GM23338 (cell line): ENCODE measurements at regions not wholly inside any gene's neighbourhood (a gene's known extent, or its start where the extent isn't known, plus 50 kb on each side); places are given as distances from the start of the nearest gene placed in this dataset.

ENCODE experiments used
- ATAC-seq: fragments of 200-7000 bp; cut with Tn5 transposase; 3 replicates; pipeline ENCODE4 v1.9.1; 2020
- DNase-seq: peaks from one replicate; pipeline ENCODE4 v3.0.0-alpha.2; 2015; ENCODE audit warnings: low spot score
- H2AFZ ChIP-seq: fragments of 200-600 bp; sonication (generic); 2 replicates; pipeline ENCODE4 v1.8.0; 2016; ENCODE audit warnings: antibody characterized with exemption, mild to moderate bottlenecking, moderate library complexity
- H3F3A ChIP-seq: fragments of 200-600 bp; sonication (generic); replicated peaks from 2 replicates; pipeline ENCODE4 v1.8.0; 2017; ENCODE audit warnings: antibody characterized with exemption, mixed run types, low read depth
- H3K27ac ChIP-seq: fragments of 200-600 bp; sonication (generic); 2 replicates; pipeline ENCODE4 v1.6.1; 2016; ENCODE audit warnings: low read depth
- H3K27me3 ChIP-seq: fragments of 200-600 bp; sonication (generic); 2 replicates; pipeline ENCODE4 v1.8.0; 2016; ENCODE audit warnings: mild to moderate bottlenecking, mixed run types, moderate library complexity; ENCODE audit not compliant: insufficient read depth
- H3K36me3 ChIP-seq: fragments of 200-600 bp; sonication (generic); 2 replicates; pipeline ENCODE4 v1.8.0; 2016; ENCODE audit warnings: mild to moderate bottlenecking; ENCODE audit not compliant: insufficient read depth
- H3K4me1 ChIP-seq: fragments of 200-600 bp; sonication (generic); 2 replicates; pipeline ENCODE4 v1.8.0; 2016; ENCODE audit warnings: mild to moderate bottlenecking, moderate library complexity; ENCODE audit not compliant: insufficient read depth
- H3K4me2 ChIP-seq: fragments of 200-600 bp; sonication (generic); 2 replicates; pipeline ENCODE4 v1.7.1; 2017; ENCODE audit warnings: mixed run types
- H3K4me3 ChIP-seq: fragments of 200-600 bp; sonication (generic); 2 replicates; pipeline ENCODE4 v1.6.1; 2016; ENCODE audit warnings: mixed run types
- H3K79me2 ChIP-seq: fragments of 200-600 bp; sonication (generic); replicated peaks from 2 replicates; pipeline ENCODE4 v1.8.0; 2017; ENCODE audit warnings: mild to moderate bottlenecking; ENCODE audit not compliant: insufficient read depth
- H3K9me2 ChIP-seq: fragments of 200-600 bp; sonication (generic); 2 replicates; pipeline ENCODE4 v1.8.0; 2017; ENCODE audit not compliant: insufficient read depth
- H4K20me1 ChIP-seq: fragments of 200-600 bp; sonication (generic); replicated peaks from 2 replicates; pipeline ENCODE4 v1.8.0; 2017; ENCODE audit warnings: mild to moderate bottlenecking; ENCODE audit not compliant: insufficient read depth
- H3K27ac Mint-ChIP-seq: 2 replicates; pipeline ENCODE4 v1.8.0; 2020; ENCODE audit warnings: inconsistent platforms, mild to moderate bottlenecking, moderate library complexity, mixed read lengths
- H3K27me3 Mint-ChIP-seq: 3 replicates; pipeline ENCODE4 v1.8.0; 2022; ENCODE audit warnings: low read depth, mild to moderate bottlenecking, moderate library complexity, mixed read lengths, inconsistent platforms; ENCODE audit not compliant: insufficient read depth, poor library complexity
- H3K36me3 Mint-ChIP-seq: 3 replicates; pipeline ENCODE4 v1.8.0; 2021; ENCODE audit warnings: low read depth, mild to moderate bottlenecking, inconsistent platforms, moderate library complexity, mixed read lengths
- H3K4me1 Mint-ChIP-seq: 3 replicates; pipeline ENCODE4 v1.8.0; 2020; ENCODE audit warnings: mild to moderate bottlenecking, inconsistent platforms, mixed read lengths
- H3K4me3 Mint-ChIP-seq: 3 replicates; pipeline ENCODE4 v1.8.0; 2021; ENCODE audit warnings: moderate library complexity, mild to moderate bottlenecking, inconsistent platforms, mixed read lengths
- H3K9me3 Mint-ChIP-seq: 3 replicates; pipeline ENCODE4 v1.8.0; 2020; ENCODE audit warnings: moderate library complexity, mild to moderate bottlenecking, inconsistent platforms, mixed read lengths
- CREB1 ChIP-seq: fragments of 250-450 bp; sonication (Bioruptor Pico); IDR thresholded peaks from 2 replicates; pipeline ENCODE4 v1.5.0; 2020; ENCODE audit warnings: low read depth, mild to moderate bottlenecking, moderate library complexity
- EZH2 ChIP-seq: fragments of 200-600 bp; sonication (generic); IDR thresholded peaks from one replicate; pipeline ENCODE4 v1.8.0; 2017; ENCODE audit warnings: antibody characterized with exemption, mild to moderate bottlenecking, low read depth; ENCODE audit not compliant: unreplicated experiment
- JUNB ChIP-seq: IDR thresholded peaks from one replicate; pipeline ENCODE4 v1.6.1; 2016; ENCODE audit warnings: antibody characterized with exemption; ENCODE audit not compliant: unreplicated experiment
- NANOG ChIP-seq: IDR thresholded peaks from 2 replicates; pipeline ENCODE4 v1.6.1; 2016; ENCODE audit warnings: antibody characterized with exemption, borderline replicate concordance
- STAT1 ChIP-seq: IDR thresholded peaks from one replicate; pipeline ENCODE4 v1.6.1; 2016; ENCODE audit warnings: antibody characterized with exemption; ENCODE audit not compliant: unreplicated experiment
- ZNF114 ChIP-seq: fragments of 250-450 bp; sonication (Bioruptor Pico); IDR thresholded peaks from 2 replicates; pipeline ENCODE4 v1.5.0; 2020; ENCODE audit warnings: mild to moderate bottlenecking, moderate library complexity
- ZNF331 ChIP-seq: fragments of 250-450 bp; sonication (Bioruptor Pico); IDR thresholded peaks from 2 replicates; pipeline ENCODE4 v1.5.0; 2020; ENCODE audit warnings: low read depth, mild to moderate bottlenecking, moderate library complexity
- TF ChIP-seq, protein P1 (sequence below): fragments of 250-450 bp; sonication (Bioruptor Pico); IDR thresholded peaks from 2 replicates; pipeline ENCODE4 v1.5.0; 2020; ENCODE audit warnings: mild to moderate bottlenecking, moderate library complexity
- TF ChIP-seq, protein P2 (sequence below), 2 experiments: fragments of 200-600 bp in 1 of 2; sonication (generic) in 1 of 2; conservative IDR thresholded peaks; 2 replicates each; pipeline versions ENCODE4 v1.5.1 to v1.6.1; 2016 to 2017; ENCODE audit warnings: antibody characterized with exemption in 2 of 2, low read depth in 2 of 2, mild to moderate bottlenecking in 2 of 2, moderate library complexity in 1 of 2
- TF ChIP-seq, protein P3 (sequence below): IDR thresholded peaks from 2 replicates; pipeline ENCODE4 v1.6.1; 2016; ENCODE audit warnings: antibody characterized with exemption

DNA sequence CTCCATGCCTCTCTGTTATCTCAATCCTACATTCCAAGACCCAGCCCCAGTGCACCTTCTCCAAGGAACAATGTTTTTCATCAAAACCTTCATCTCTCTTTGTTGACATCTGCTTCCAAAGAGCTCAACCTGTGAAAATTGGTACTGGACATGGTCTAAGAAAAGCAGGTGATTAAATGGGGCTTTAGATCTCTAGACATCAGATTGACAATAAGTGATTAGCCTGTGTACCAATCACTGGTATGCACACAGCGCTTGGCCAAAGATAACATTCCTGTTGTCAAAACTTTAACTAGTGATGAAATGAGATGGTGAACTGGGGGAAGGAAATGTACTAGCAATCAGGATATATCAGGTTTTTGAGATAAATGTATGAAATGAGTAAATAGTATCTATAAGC lies 183.3 kb downstream of the TDRD15 start (continued):
- TF ChIP-seq, protein P1, sequence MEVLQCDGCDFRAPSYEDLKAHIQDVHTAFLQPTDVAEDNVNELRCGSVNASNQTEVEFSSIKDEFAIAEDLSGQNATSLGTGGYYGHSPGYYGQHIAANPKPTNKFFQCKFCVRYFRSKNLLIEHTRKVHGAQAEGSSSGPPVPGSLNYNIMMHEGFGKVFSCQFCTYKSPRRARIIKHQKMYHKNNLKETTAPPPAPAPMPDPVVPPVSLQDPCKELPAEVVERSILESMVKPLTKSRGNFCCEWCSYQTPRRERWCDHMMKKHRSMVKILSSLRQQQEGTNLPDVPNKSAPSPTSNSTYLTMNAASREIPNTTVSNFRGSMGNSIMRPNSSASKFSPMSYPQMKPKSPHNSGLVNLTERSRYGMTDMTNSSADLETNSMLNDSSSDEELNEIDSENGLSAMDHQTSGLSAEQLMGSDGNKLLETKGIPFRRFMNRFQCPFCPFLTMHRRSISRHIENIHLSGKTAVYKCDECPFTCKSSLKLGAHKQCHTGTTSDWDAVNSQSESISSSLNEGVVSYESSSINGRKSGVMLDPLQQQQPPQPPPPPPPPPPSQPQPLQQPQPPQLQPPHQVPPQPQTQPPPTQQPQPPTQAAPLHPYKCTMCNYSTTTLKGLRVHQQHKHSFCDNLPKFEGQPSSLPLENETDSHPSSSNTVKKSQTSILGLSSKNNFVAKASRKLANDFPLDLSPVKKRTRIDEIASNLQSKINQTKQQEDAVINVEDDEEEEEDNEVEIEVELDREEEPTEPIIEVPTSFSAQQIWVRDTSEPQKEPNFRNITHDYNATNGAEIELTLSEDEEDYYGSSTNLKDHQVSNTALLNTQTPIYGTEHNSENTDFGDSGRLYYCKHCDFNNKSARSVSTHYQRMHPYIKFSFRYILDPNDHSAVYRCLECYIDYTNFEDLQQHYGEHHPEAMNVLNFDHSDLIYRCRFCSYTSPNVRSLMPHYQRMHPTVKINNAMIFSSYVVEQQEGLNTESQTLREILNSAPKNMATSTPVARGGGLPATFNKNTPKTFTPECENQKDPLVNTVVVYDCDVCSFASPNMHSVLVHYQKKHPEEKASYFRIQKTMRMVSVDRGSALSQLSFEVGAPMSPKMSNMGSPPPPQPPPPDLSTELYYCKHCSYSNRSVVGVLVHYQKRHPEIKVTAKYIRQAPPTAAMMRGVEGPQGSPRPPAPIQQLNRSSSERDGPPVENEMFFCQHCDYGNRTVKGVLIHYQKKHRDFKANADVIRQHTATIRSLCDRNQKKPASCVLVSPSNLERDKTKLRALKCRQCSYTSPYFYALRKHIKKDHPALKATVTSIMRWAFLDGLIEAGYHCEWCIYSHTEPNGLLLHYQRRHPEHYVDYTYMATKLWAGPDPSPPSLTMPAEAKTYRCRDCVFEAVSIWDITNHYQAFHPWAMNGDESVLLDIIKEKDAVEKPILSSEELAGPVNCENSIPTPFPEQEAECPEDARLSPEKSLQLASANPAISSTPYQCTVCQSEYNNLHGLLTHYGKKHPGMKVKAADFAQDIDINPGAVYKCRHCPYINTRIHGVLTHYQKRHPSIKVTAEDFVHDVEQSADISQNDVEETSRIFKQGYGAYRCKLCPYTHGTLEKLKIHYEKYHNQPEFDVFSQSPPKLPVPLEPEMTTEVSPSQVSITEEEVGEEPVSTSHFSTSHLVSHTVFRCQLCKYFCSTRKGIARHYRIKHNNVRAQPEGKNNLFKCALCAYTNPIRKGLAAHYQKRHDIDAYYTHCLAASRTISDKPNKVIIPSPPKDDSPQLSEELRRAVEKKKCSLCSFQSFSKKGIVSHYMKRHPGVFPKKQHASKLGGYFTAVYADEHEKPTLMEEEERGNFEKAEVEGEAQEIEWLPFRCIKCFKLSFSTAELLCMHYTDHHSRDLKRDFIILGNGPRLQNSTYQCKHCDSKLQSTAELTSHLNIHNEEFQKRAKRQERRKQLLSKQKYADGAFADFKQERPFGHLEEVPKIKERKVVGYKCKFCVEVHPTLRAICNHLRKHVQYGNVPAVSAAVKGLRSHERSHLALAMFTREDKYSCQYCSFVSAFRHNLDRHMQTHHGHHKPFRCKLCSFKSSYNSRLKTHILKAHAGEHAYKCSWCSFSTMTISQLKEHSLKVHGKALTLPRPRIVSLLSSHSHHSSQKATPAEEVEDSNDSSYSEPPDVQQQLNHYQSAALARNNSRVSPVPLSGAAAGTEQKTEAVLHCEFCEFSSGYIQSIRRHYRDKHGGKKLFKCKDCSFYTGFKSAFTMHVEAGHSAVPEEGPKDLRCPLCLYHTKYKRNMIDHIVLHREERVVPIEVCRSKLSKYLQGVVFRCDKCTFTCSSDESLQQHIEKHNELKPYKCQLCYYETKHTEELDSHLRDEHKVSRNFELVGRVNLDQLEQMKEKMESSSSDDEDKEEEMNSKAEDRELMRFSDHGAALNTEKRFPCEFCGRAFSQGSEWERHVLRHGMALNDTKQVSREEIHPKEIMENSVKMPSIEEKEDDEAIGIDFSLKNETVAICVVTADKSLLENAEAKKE (CRISPR knock-in tag), result no peak
- TF ChIP-seq CREB1 (CRISPR knock-in tag) (no peak), JUNB (no peak), EZH2 (no peak), NANOG (no peak), ZNF331 (CRISPR knock-in tag) (no peak)

DNA sequence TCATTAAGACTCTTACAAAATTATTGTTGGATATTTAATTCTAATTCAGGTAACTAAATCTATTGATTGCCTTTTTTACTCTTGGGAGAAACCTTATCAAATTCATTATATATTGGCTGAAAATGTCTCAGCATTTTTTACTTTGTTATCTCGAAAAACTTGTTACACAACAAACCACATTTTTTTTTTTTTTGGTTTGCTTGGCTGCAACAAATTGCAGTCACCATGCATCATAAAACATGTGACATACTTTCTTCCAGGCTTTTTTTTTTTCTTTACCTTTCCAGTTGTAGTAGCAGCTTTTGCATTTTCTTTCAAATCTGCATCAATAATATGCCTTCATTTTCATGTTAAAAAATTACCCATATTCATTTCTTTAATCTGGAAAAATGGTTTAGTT lies 186.7 kb downstream of the TDRD15 start:
- Mint-ChIP-seq H3K36me3 (no peaks in the 10 kb centered on the region), H3K4me3 (no peak overlapping the region), H3K27ac (no peak overlapping the region), H3K27me3 (no peaks in the 10 kb centered on the region), H3K4me1 (no peaks in the 10 kb centered on the region), H3K9me3 (no peaks in the 10 kb centered on the region)
- H4K20me1 ChIP-seq, result no peaks in the 10 kb centered on the region; the same call in 1 of the 2 replicates
- H3F3A ChIP-seq, result no peaks in the 10 kb centered on the region
- ATAC-seq (no peak), DNase-seq (no peak)
- no peaks in the 10 kb centered on the region for H3K27me3 ChIP-seq
- H3K36me3 ChIP-seq, result no peaks in the 10 kb centered on the region
- no peak overlapping the region for H3K27ac ChIP-seq
- no peak overlapping the region for H3K4me2 ChIP-seq
- H3K4me3 ChIP-seq, result no peak overlapping the region
- H3K79me2 ChIP-seq, result no peaks in the 10 kb centered on the region
- no peaks in the 10 kb centered on the region for H3K4me1 ChIP-seq
- no peak overlapping the region for H2AFZ ChIP-seq
- no peaks in the 10 kb centered on the region for H3K9me2 ChIP-seq
- no peak for TF ChIP-seq STAT1
- TF ChIP-seq, protein P2, sequence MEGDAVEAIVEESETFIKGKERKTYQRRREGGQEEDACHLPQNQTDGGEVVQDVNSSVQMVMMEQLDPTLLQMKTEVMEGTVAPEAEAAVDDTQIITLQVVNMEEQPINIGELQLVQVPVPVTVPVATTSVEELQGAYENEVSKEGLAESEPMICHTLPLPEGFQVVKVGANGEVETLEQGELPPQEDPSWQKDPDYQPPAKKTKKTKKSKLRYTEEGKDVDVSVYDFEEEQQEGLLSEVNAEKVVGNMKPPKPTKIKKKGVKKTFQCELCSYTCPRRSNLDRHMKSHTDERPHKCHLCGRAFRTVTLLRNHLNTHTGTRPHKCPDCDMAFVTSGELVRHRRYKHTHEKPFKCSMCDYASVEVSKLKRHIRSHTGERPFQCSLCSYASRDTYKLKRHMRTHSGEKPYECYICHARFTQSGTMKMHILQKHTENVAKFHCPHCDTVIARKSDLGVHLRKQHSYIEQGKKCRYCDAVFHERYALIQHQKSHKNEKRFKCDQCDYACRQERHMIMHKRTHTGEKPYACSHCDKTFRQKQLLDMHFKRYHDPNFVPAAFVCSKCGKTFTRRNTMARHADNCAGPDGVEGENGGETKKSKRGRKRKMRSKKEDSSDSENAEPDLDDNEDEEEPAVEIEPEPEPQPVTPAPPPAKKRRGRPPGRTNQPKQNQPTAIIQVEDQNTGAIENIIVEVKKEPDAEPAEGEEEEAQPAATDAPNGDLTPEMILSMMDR (conservative IDR thresholded peaks at IDR 0.05; ENCODE audit: low read depth in 2 of 2), result no peak
- TF ChIP-seq ZNF114, result no peak
- TF ChIP-seq, protein P3, sequence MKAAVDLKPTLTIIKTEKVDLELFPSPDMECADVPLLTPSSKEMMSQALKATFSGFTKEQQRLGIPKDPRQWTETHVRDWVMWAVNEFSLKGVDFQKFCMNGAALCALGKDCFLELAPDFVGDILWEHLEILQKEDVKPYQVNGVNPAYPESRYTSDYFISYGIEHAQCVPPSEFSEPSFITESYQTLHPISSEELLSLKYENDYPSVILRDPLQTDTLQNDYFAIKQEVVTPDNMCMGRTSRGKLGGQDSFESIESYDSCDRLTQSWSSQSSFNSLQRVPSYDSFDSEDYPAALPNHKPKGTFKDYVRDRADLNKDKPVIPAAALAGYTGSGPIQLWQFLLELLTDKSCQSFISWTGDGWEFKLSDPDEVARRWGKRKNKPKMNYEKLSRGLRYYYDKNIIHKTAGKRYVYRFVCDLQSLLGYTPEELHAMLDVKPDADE, result no peak
- TF ChIP-seq ZNF331 (CRISPR knock-in tag), result no peak
